ENCODE measurements at regions not wholly inside any gene's neighbourhood (a gene's known extent, or its start where the extent isn't known, plus 50 kb on each side); places are given as distances from the start of the nearest gene placed in this dataset.
"Not testable (repeated sequence)": the region's sequence is repeated elsewhere in the genome, so short reads cannot be mapped to it uniquely, and the experiment has no call there.

DNA sequence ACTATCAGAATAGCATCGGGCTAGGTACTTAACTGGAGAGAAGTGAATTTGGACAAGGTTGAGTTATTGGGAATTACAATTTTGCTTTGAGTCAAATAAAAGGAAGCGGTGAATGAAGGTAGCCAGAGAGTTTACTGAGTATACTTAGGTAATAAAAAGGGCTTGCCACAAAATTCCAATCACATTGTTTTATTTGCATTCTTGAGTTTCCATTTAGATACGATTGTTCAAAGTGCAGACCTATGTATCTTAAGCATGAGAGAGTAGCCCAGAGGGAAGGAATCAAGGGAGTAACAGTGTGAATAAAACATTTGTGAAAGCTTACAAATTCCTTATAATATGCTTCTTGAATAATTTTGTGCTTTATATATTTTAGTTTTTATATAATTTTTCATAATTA lies 102.5 kb upstream of the NDST4 start:
- no peak for DNase-seq (ENCODE audit: low spot score)
- ATAC-seq (ENCODE audit: low read depth) = no peak
- Histone ChIP-seq H3K9me3 (ENCODE audit: severe bottlenecking) (no peaks in the 10 kb centered on the region), H3K4me3 (ENCODE audit: severe bottlenecking) (no peak overlapping the region), H3K4me1 (ENCODE audit: insufficient read depth, poor library complexity, severe bottlenecking) (no peaks in the 10 kb centered on the region), H3K36me3 (ENCODE audit: low read depth) (no peaks in the 10 kb centered on the region), H3K27me3 (ENCODE audit: insufficient read depth, poor library complexity, severe bottlenecking) (peaks cover 7% of the 10 kb centered on the region), H3K27ac (ENCODE audit: poor library complexity, severe bottlenecking) (no peak overlapping the region)
- TF ChIP-seq, protein P1, sequence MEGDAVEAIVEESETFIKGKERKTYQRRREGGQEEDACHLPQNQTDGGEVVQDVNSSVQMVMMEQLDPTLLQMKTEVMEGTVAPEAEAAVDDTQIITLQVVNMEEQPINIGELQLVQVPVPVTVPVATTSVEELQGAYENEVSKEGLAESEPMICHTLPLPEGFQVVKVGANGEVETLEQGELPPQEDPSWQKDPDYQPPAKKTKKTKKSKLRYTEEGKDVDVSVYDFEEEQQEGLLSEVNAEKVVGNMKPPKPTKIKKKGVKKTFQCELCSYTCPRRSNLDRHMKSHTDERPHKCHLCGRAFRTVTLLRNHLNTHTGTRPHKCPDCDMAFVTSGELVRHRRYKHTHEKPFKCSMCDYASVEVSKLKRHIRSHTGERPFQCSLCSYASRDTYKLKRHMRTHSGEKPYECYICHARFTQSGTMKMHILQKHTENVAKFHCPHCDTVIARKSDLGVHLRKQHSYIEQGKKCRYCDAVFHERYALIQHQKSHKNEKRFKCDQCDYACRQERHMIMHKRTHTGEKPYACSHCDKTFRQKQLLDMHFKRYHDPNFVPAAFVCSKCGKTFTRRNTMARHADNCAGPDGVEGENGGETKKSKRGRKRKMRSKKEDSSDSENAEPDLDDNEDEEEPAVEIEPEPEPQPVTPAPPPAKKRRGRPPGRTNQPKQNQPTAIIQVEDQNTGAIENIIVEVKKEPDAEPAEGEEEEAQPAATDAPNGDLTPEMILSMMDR (IDR thresholded peaks at IDR 0.05; ENCODE audit: poor library complexity, severe bottlenecking) = no peak

DNA sequence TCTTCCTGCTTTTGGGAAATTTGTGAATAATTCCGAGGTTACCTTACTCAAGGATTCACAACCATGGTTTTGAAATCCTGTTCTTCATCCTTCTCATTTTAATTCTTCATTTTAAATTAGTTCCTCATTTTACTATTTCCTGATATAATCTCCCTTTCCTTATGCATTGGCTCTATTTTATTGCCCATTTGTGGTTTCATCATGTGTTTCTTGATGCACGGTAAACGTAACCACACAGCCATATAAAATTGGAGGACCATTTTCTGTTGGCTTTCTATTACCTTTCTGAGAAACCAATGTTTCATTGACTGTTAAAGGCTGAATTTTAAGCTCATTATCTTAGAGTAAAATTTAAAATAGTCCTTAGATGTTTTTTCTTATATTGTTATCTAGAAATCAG lies 100.3 kb upstream of the NDST4 start:
- no peaks in the 10 kb centered on the region for H3K36me3 ChIP-seq (ENCODE audit: low read depth)
- TF ChIP-seq, protein P1 (IDR thresholded peaks at IDR 0.05; ENCODE audit: poor library complexity, severe bottlenecking) = no peak
- no peak overlapping the region for H3K4me3 ChIP-seq (ENCODE audit: severe bottlenecking)
- no peak for ATAC-seq (ENCODE audit: low read depth)
- H3K9me3 ChIP-seq (ENCODE audit: severe bottlenecking) = no peaks in the 10 kb centered on the region
- H3K4me1 ChIP-seq (ENCODE audit: insufficient read depth, poor library complexity, severe bottlenecking) = no peaks in the 10 kb centered on the region
- no peak overlapping the region for H3K27ac ChIP-seq (ENCODE audit: poor library complexity, severe bottlenecking)
- no peak for DNase-seq (ENCODE audit: low spot score)
- peaks cover 3% of the 10 kb centered on the region for H3K27me3 ChIP-seq (ENCODE audit: insufficient read depth, poor library complexity, severe bottlenecking)

DNA sequence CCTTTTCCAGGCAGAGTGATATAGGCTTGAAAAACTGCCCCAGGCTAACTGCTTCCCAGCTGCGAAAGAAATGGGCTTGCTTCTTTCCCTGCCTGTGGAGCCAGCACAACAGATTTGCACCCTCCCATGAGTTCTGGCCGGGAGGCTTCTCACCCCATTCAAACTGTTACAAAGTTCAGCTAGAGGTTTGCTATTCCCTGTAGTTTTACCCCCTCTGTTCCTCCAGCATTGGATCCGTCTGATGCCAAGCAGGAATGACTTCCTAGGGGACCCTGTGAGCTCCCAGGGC lies 87.6 kb upstream of the NDST4 start:
- no peak overlapping the region for H3K27ac ChIP-seq (ENCODE audit: poor library complexity, severe bottlenecking)
- ATAC-seq (ENCODE audit: low read depth) (no peak), DNase-seq (ENCODE audit: low spot score) (no peak)
- TF ChIP-seq, protein P1 (IDR thresholded peaks at IDR 0.05; ENCODE audit: poor library complexity, severe bottlenecking) = no peak
- no peak overlapping the region for H3K4me3 ChIP-seq (ENCODE audit: severe bottlenecking)
- no peaks in the 10 kb centered on the region for H3K4me1 ChIP-seq (ENCODE audit: insufficient read depth, poor library complexity, severe bottlenecking)
- no peaks in the 10 kb centered on the region for H3K9me3 ChIP-seq (ENCODE audit: severe bottlenecking)
- no peaks in the 10 kb centered on the region for H3K36me3 ChIP-seq (ENCODE audit: low read depth)
- H3K27me3 ChIP-seq (ENCODE audit: insufficient read depth, poor library complexity, severe bottlenecking) = no peaks in the 10 kb centered on the region

DNA sequence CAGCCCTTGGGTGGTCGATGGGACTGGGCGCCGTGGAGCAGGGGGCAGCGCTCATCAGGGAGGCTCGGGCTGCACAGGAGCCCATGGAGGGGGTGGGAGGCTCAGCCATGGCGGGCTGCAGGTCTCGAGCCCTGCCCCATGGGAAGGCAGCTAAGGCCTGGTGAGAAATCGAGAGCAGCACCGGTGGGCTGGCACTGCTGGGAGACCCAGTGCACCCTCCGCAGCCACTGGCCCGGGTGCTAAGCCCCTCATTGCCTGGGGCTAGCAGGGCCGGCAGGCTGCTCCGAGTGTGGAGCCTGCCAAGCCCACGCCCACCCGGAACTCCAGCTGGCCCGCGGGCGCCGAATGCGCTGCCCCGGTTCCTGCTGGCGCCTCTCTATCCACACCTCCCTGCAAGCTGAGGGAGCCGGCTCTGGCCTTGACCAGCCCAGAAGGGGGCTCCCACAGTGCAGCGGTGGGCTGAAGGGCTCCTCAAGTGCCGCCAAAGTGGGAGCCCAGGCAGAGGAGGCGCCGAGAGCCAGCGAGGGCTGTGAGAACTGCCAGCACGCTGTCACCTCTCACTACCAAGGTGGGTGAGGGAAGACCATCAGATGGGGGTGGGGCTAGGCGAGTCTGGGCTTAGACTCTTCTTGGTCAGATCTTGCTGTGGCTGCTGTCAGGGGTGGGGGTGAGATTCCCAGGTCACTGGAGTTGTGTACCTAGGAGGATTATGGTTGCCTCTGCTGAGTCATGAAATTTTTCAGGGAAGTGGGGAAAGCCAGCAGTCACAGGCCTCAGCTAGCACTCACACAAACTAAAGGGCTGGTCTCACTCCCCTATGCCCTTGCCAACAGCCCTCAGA lies 87.0 kb upstream of the NDST4 start:
- not testable (repeated sequence) for H3K9me3 ChIP-seq (ENCODE audit: severe bottlenecking); DNase-seq (ENCODE audit: low spot score); ATAC-seq (ENCODE audit: low read depth)

DNA sequence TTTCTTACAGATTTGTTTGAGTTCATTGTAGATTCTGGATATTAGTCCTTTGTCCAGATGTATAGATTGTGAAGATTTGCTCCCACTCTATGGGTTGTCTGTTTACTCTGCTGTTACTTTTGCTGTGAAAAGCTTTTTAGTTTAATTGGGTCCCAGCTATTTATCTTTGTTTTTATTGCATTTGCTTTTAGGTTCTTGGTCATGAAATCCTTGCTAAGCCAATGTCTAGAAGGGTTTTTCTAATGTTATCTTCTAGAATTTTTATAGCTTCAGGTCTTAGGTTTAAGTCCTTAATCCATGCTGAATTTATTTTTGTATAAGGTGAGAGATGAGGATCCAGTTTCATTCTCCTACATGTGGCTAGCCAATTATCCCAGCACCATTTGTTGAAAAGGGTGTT lies 81.2 kb upstream of the NDST4 start:
- H3K27ac ChIP-seq (ENCODE audit: poor library complexity, severe bottlenecking); H3K27me3 ChIP-seq (ENCODE audit: insufficient read depth, poor library complexity, severe bottlenecking); ATAC-seq (ENCODE audit: low read depth); H3K4me3 ChIP-seq (ENCODE audit: severe bottlenecking); DNase-seq (ENCODE audit: low spot score); H3K9me3 ChIP-seq (ENCODE audit: severe bottlenecking); H3K36me3 ChIP-seq (ENCODE audit: low read depth); H3K4me1 ChIP-seq (ENCODE audit: insufficient read depth, poor library complexity, severe bottlenecking): not testable (repeated sequence)

More for the DNA sequence above, 87.0 kb upstream of the NDST4 start:
- not testable (repeated sequence) for H3K27ac ChIP-seq (ENCODE audit: poor library complexity, severe bottlenecking); H3K27me3 ChIP-seq (ENCODE audit: insufficient read depth, poor library complexity, severe bottlenecking); H3K4me3 ChIP-seq (ENCODE audit: severe bottlenecking); H3K36me3 ChIP-seq (ENCODE audit: low read depth); H3K4me1 ChIP-seq (ENCODE audit: insufficient read depth, poor library complexity, severe bottlenecking)

DNA sequence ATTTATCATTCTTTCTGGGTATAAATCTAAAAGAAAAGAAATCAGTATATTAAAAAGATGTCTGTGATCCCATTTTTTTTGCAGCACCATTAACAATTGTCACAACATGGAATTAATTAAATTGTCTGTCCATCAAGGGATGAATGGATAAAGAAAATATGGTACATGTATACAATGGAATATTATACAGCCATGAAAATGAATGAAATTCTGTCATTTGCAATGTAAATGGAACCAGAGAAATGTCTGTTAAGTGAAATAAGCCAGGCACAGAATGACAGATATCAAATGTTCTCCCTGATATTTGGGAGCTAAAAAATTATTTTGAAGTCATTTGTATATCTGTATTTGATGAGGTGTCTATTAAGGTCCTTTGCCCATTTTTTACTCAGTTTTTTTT lies 77.1 kb upstream of the NDST4 start:
- no peak overlapping the region for H3K4me3 ChIP-seq (ENCODE audit: severe bottlenecking)
- no peak overlapping the region for H3K27ac ChIP-seq (ENCODE audit: poor library complexity, severe bottlenecking)
- no peaks in the 10 kb centered on the region for H3K9me3 ChIP-seq (ENCODE audit: severe bottlenecking)
- DNase-seq (ENCODE audit: low spot score) = no peak
- H3K36me3 ChIP-seq (ENCODE audit: low read depth) = no peaks in the 10 kb centered on the region
- TF ChIP-seq, protein P1 (IDR thresholded peaks at IDR 0.05; ENCODE audit: poor library complexity, severe bottlenecking) = no peak
- no peaks in the 10 kb centered on the region for H3K4me1 ChIP-seq (ENCODE audit: insufficient read depth, poor library complexity, severe bottlenecking)
- no peaks in the 10 kb centered on the region for H3K27me3 ChIP-seq (ENCODE audit: insufficient read depth, poor library complexity, severe bottlenecking)
- no peak for ATAC-seq (ENCODE audit: low read depth)
